ENCODE measurements at regions not wholly inside any gene's neighbourhood (a gene's known extent, or its start where the extent isn't known, plus 50 kb on each side); places are given as distances from the start of the nearest gene placed in this dataset.

DNA sequence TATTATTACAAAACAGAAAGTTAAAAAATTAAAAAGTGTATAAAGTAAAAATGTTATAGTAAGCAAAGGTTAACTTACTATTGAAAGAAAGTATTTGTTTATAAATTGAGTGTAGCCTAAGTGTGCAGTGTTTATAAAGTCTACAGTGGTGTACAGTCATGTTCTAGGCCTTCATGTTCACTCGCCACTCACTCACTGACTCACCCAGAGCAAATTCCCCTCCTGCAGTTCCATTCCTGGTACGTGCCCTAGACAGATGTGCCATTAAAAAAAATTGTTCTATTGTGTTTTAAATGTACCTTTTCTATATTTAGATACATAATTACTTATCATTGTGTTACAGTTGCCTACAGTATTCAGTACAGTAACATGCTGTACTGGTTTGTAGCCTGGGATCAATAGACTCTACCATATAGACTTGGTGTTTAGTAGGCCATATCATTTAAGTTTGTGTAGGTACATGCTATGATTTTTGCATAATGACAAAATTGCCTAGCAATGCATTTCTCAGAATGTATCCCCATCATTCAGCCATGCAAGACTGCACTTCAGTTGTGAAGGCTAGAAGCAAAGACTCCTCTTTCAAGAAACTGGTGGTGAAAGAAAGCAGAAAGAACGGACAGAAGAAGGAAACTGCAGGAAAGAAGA, 100.6 kb downstream of the DACT1 start:
- Mint-ChIP-seq H3K4me3 (no peak overlapping the region), H3K36me3 (no peaks in the 10 kb centered on the region), H3K27ac (no peak overlapping the region), H3K4me1 (peaks cover 32% of the 10 kb centered on the region), H3K9me3 (peaks cover 0 to 1% (median 0%) of the 10 kb centered on the region in 7 donors), H3K27me3 (ENCODE audit: low read depth in 3 of 3) (no peaks in the 10 kb centered on the region)
- Histone ChIP-seq H3K9ac (ENCODE audit: insufficient read depth, low read length, poor library complexity, severe bottlenecking) (no peak overlapping the region), H3K79me2 (ENCODE audit: insufficient read depth, low read length) (no peaks in the 10 kb centered on the region), H3K27ac (ENCODE audit: low read depth in 1 of 2, low read length in 2 of 2) (no peak overlapping the region), H3K27me3 (ENCODE audit: control insufficient read depth in 2 of 2, insufficient read depth in 2 of 2, low read length in 2 of 2) (no peaks in the 10 kb centered on the region), H3K4me1 (ENCODE audit: control insufficient read depth in 1 of 2, insufficient read depth in 2 of 2, low read length in 2 of 2) (peaks cover 22 to 26% of the 10 kb centered on the region in 2 donors), H3K9me3 (replicated peaks in 1 of 2; ENCODE audit: control insufficient read depth in 1 of 2, insufficient read depth in 1 of 2, low read length in 2 of 2) (no peaks in the 10 kb centered on the region), H3K4me3 (replicated peaks in 1 of 3; ENCODE audit: low read depth in 2 of 3, low read length in 3 of 3) (no peak overlapping the region), H3K36me3 (replicated peaks in 1 of 2; ENCODE audit: control insufficient read depth in 1 of 2, insufficient read depth in 2 of 2, low read length in 2 of 2) (no peaks in the 10 kb centered on the region), H4K20me1 (ENCODE audit: insufficient read depth, low read length) (no peaks in the 10 kb centered on the region), H3K4me2 (replicated peaks; ENCODE audit: extremely low read depth, low read length, poor library complexity, severe bottlenecking) (no peak overlapping the region), H2AFZ (ENCODE audit: insufficient read depth, low read depth, low read length, poor library complexity, severe bottlenecking) (no peak overlapping the region)
- intact Hi-C loops (cut with micrococcal nuclease) = no loop called here
- DNase-seq = no peak
- no CpG with 5 or more reads among the region's 3 CpGs for WGBS (ENCODE audit: insufficient coverage)
- TF ChIP-seq, protein P1, sequence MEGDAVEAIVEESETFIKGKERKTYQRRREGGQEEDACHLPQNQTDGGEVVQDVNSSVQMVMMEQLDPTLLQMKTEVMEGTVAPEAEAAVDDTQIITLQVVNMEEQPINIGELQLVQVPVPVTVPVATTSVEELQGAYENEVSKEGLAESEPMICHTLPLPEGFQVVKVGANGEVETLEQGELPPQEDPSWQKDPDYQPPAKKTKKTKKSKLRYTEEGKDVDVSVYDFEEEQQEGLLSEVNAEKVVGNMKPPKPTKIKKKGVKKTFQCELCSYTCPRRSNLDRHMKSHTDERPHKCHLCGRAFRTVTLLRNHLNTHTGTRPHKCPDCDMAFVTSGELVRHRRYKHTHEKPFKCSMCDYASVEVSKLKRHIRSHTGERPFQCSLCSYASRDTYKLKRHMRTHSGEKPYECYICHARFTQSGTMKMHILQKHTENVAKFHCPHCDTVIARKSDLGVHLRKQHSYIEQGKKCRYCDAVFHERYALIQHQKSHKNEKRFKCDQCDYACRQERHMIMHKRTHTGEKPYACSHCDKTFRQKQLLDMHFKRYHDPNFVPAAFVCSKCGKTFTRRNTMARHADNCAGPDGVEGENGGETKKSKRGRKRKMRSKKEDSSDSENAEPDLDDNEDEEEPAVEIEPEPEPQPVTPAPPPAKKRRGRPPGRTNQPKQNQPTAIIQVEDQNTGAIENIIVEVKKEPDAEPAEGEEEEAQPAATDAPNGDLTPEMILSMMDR (IDR thresholded peaks at IDR 0.05) = no peak

DNA sequence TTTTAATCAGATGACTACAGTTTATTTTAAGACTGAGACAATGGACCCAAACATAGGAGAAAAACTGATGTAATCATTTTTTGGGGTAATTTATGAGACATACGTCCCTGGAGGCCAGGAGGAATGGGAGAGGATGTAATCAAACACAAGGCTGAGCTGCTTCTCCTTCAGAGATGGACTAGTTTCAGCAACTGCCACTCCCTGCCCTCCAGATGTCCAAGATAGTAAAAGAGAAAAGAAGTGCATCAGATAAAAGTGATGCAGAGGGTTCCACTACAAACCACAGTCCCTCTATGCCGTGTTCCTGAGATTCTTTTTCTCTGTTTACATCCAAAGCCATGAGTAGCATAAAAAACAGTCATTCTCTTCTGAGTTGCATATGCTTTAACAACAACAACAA, 101.1 kb downstream of the DACT1 start:
- H3K27ac ChIP-seq (ENCODE audit: low read depth in 1 of 2, low read length in 2 of 2) = no peak overlapping the region
- no peaks in the 10 kb centered on the region for H3K9me3 ChIP-seq (replicated peaks in 1 of 2; ENCODE audit: control insufficient read depth in 1 of 2, insufficient read depth in 1 of 2, low read length in 2 of 2)
- no peaks in the 10 kb centered on the region for H3K36me3 Mint-ChIP-seq
- H3K79me2 ChIP-seq (ENCODE audit: insufficient read depth, low read length) = no peaks in the 10 kb centered on the region
- no peak overlapping the region for H3K4me2 ChIP-seq (replicated peaks; ENCODE audit: extremely low read depth, low read length, poor library complexity, severe bottlenecking)
- no peaks in the 10 kb centered on the region for H3K27me3 ChIP-seq (ENCODE audit: control insufficient read depth in 2 of 2, insufficient read depth in 2 of 2, low read length in 2 of 2)
- H3K9me3 Mint-ChIP-seq = peaks cover 0 to 1% (median 0%) of the 10 kb centered on the region in 7 donors
- H2AFZ ChIP-seq (ENCODE audit: insufficient read depth, low read depth, low read length, poor library complexity, severe bottlenecking) = no peak overlapping the region
- no peaks in the 10 kb centered on the region for H4K20me1 ChIP-seq (ENCODE audit: insufficient read depth, low read length)
- DNase-seq = no peak
- peaks cover 22 to 26% of the 10 kb centered on the region in 2 donors for H3K4me1 ChIP-seq (ENCODE audit: control insufficient read depth in 1 of 2, insufficient read depth in 2 of 2, low read length in 2 of 2)
- H3K4me3 ChIP-seq (replicated peaks in 1 of 3; ENCODE audit: low read depth in 2 of 3, low read length in 3 of 3) = no peak overlapping the region
- H3K4me1 Mint-ChIP-seq = peaks cover 32% of the 10 kb centered on the region
- no peak overlapping the region for H3K4me3 Mint-ChIP-seq
- H3K9ac ChIP-seq (ENCODE audit: insufficient read depth, low read length, poor library complexity, severe bottlenecking) = no peak overlapping the region
- no CpG with 5 or more reads among the region's 2 CpGs for WGBS (ENCODE audit: insufficient coverage)
- intact Hi-C loops (cut with micrococcal nuclease) = no loop called here
- H3K27me3 Mint-ChIP-seq (ENCODE audit: low read depth in 3 of 3) = no peaks in the 10 kb centered on the region
- H3K27ac Mint-ChIP-seq = no peak overlapping the region
- TF ChIP-seq, protein P1 (IDR thresholded peaks at IDR 0.05) = no peak
- no peaks in the 10 kb centered on the region for H3K36me3 ChIP-seq (replicated peaks in 1 of 2; ENCODE audit: control insufficient read depth in 1 of 2, insufficient read depth in 2 of 2, low read length in 2 of 2)

All from CD14-positive monocyte (primary cell).